Esophagus mucosa (tissue), 1 donor: ENCODE measurements at regions not wholly inside any gene's neighbourhood (a gene's known extent, or its start where the extent isn't known, plus 50 kb on each side); places are given as distances from the start of the nearest gene placed in this dataset.

ENCODE experiments used
- ATAC-seq: fragments of 200-7000 bp; cut with Tn5 transposase; one replicate; pipeline ENCODE4 v1.9.1; 2020
- donor health status: DM: yes; HTN: yes; CAD: no.

DNA sequence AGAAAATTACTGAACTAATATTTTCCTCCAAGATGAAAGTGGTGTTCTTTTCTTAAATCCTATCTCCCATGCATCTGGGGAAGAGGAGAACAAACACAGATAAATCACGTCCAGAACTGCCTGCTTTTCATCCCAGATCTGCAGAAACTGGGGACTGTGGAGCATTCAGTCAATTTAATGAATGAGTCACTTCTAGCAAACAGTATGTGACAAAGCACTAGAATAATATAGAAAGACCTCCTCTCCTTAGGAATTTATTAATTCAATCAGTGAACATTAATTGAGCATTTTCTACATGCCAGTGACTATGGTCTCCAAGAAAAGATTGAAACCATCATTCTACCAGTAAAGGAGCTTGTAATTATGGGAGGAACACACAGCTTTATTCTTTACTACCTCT lies 693.4 kb upstream of the ID2 start:
- ATAC-seq: no peak

DNA sequence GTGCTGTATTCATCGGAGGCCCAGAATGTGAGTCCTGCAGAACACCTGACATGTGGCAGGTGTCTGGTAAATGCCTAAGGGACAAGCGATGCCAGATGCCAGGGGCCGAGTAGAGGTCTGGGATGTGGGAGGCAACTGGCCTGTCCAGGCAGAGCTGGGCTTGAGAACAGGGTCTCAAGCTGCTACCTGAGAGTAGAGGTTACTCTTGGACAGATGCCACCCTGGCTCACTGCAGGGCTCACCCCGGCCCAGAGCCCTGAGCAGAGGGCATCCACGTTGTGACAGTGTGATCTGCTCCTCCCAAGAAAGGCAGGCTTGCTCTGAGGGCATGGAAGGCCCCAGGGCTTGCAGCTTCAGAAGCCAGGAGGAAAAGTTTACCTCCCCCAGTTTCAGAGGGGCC lies 692.0 kb upstream of the ID2 start:
- no peak for ATAC-seq

DNA sequence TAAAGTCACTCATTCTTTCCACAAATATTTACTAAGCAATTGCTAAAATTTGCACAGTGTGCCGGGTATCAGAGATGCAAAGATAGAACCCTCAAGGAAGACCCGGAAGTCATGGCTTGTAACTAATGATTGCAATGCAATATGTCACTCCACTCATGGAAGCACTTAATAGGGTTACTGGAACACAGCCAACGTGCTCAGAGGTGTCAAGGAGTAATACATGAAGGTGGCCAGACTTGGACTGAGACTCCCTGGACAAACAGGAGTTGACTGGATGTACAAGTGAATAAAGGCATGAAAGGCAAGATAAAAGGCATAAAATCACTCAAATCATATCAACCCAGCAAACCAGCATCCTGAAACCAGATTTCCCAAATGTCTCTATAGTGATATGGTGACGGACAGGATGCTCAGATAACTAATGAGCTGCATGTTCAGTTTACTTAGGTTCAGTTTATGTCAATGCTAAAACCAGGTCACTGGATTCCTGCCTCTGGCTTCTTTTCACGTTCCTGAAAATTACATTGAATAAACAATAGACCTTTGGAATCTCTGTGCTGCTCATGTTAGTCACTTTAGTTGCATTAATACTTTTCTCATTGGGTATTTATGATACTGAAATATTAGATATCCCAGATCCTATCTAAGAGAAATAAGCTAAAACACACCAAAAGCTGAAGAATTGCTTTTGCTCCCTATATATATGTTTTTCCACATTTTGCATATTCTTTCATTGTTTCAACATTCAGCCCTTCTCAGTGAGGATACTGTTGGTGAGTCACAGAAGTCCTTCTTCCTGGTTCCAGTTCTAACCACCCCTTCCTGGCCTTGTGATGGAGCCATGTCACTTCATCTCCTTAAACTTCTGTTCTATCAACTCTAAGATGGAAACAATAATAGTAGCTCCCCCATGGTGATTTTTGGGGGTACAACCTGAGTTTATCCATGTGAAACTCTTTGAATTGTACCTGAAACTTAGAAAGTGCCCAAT lies 688.9 kb upstream of the ID2 start:
- ATAC-seq: peak; percentile 65

DNA sequence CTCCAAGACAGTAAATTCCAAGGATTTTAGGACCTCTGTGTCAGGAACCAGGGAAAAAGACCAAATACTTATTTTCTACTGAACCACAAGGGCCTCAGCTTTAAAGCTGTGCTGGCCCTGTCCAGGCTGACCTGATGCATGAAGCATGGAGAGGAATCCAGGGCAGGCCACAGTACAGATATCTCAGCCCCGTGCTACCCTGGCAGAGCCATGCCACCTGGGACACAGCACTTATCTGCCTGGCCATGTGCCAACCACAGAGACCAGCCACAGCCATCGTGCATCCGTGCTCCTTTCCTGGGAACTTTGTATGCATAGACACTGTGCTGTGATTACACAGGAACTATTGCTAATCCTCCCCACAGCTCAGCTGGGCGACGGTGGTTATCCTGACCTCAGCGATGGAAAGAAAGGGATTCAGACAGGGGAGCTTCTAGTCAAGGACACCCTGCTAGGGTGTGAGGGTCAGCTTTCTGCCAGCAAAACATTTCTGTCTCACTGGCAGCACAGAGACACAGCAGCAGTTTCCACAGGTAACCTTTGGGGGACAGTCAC lies 687.4 kb upstream of the ID2 start:
- no peak for ATAC-seq

DNA sequence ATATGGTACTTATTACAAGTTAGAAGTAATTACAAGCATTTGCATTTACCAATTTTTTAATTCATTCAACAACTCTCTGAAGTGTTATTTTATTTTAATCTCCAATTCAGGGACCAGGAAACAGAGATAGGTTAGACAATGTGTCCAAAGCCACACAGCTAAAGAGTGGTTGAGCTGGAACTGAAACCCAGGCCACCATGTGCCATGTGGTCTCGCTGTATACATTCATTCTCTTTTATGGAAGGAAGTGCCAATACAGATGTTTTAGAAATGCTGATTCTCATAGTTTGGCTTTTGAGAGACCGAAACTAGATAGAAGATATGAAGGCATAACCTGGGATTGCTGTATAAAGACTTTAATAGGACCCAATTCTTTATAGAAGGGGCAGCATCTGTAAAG lies 684.6 kb upstream of the ID2 start:
- ATAC-seq: no peak

DNA sequence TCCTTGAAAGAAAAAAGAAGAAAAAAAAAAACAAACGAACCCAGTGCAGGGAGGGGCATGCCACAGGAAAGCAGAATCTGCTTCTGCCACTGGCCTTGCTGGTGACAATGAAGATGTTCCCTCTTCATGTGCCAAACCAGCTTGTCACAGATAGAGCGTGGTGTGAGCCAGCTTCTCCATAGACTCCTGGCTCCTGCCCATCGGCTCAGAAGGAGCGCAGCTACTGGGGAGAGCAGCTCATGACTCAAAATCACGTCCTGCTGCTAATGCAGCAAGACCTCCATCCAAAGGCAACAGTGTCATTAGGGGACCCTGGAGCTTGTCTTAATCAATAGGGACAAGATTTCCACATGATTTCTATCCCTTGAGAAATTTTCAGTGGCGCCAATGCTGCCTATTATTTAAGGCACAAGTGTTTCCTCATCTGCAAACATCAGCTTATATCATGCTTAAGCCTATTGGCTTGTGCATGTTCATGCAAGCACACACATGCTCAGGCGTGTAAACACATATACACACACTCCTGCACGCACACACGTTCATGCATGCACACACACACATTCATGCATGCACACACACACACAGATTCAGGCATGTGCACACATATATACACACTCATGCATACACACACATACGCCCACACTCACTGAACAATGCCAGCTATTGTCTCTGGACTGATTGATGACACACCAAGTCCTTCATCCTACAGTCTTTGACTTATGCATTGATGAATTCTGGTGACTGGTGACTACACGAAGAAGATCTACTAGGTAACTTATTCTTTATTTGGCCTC lies 682.0 kb upstream of the ID2 start:
- peak; percentile 44 for ATAC-seq

DNA sequence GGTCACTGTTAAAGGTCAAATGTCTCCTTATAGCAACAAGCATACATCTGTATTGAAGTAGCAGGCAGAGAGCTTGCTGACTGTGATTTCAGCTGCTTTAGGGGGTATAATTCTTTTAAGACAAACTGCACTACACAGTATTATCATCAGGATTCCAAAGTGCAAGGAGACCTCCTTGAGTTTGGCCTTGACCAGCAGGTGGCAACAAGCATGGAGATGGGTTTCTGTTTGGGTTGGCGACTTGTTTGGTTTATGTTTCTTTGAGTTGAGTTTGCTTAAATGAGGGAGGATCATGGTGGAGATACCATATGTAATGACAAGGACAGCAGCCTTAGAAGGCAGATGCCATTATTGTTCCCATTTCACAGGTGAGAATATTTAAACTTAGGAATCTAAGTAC lies 681.0 kb upstream of the ID2 start:
- no peak for ATAC-seq

DNA sequence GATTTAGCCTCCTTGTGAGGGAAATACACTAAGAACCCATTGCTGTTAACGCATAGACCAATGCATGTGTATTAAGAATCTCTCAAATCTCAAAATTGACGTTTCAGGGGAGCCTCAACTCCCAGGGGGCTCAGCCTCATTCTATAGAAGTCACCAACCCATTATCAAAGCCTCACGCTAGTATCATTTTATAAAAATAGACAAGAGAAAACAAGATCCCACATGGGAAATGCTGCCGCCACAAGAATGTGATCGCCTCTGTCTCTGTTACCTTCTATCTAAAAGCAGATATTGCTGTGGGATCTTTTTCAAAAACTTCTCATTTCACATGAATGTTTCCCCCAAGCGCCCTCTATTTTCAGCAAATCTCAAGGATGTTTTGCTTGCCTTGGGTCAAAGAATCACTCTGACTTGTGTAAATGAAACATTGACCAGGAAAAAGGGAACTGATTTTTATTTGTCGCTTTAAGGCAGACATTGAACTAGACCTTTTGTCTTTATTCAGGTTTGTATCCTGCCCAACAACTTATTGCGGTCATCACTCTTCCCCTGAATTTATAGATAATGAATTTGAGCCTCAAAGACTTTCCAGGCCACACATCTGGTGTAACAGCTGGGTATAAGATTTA lies 679.0 kb upstream of the ID2 start:
- ATAC-seq: no peak

DNA sequence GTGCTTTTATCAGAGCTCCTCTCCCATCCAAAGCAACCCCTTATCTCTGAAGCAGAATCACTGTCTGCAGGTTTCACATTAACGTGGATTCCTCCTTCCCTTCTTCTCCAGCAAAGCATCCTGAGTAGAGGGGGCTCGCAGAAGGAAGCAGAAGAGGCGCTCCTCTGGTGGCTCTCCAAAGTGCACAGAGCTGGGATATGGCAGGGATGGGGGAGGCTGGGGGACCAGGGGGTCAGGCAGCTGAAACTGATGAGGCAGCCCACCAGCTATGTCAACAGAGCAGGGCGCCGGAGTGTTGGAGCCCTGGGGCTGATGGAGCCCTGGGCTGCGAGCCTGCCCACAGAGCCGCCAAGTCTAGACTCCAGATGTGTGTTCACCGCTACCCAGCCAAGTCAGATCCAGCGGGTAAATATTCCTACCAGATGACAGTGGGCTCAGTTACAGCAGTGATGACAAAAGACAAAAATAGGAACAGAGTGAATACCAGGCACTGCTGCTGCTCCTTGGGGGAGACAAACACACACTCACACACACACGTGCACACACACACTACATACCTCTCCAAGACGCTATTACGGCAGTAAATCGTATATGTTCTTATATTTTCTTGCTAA lies 678.3 kb upstream of the ID2 start:
- ATAC-seq: no peak

DNA sequence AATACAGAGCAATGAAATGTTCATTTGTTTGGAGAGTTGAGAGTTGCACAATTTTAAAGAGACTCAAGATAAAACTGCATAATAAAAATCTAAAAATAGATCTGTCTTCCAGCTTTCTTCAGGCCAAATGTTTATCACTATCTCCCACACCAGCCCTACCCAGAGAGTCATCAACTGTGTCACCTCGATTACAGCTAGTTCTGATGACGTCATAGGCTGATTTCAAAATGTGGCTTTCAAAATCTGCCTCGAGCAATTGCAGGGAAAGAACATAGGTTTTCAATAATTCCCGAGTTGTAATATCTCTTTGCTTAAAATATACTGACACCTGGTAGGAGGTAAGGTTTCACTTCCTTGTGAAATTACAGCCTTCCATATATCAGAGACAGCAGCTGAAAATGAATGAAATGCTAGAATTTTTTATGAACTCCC lies 677.6 kb upstream of the ID2 start:
- ATAC-seq: no peak

DNA sequence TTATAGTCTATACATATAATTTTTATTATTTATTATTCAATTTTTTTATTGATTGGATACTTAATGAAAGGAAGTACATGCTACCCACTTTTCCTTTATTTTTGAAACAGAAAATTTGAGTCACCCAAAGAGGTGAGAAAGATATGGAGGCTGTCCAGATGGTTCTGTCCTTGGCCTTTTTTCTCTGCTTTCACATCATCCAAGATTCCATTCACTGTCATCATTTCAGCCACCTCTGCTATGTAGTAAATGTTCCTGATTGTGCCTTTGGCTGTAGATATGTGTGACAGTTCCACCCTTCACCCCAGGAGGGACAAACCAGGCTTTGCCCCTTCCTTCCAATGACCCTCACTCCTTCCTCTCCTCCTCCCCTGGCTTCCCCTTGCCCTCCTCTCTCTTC lies 675.7 kb upstream of the ID2 start:
- ATAC-seq: no peak

DNA sequence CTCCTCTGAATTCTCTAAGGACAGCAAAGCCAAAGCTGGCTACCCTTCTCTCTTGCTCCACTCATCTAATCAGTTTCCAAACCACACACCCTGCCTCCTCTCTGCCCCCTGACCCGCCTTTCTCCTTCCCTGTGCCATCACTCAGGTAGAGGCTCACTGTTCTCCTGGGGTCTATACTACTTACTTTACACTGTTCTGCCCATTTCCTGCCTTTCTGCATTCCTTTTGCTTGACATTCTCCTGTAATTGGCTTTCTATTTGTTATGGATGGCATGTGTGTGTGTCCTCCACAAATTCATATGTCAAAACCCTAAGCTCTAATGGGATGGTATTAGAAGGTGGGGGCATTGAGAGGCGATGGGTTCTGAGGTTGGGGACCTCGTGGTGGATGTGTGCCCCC lies 675.2 kb upstream of the ID2 start:
- no peak for ATAC-seq

DNA sequence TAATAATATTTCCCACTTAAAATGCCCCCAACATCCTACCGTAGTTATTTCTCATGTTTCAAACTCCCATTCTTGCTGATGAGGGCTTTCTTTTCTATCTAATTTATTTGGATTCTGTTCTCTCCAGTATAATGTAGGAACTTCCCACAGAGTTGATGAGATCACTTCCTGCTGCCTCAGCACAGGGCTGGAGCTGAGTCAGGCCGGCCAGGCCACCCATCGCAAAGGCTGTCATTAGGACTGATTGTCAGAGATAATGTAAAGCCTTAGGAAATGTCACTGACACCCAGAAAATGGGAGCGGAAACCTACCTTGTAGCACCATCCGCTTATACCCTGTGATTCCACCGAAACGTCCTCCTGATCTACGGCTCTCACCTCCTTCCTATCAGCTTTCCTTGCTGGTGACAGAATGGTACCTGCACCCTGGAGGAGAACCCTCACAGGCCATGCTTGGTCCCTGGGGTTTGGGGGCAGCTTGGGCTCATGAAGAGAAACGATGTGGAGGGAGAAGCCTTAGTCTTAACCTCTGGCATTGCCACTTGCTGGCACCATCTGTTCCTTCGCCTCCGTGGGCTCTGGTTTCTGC lies 672.8 kb upstream of the ID2 start:
- no peak for ATAC-seq

DNA sequence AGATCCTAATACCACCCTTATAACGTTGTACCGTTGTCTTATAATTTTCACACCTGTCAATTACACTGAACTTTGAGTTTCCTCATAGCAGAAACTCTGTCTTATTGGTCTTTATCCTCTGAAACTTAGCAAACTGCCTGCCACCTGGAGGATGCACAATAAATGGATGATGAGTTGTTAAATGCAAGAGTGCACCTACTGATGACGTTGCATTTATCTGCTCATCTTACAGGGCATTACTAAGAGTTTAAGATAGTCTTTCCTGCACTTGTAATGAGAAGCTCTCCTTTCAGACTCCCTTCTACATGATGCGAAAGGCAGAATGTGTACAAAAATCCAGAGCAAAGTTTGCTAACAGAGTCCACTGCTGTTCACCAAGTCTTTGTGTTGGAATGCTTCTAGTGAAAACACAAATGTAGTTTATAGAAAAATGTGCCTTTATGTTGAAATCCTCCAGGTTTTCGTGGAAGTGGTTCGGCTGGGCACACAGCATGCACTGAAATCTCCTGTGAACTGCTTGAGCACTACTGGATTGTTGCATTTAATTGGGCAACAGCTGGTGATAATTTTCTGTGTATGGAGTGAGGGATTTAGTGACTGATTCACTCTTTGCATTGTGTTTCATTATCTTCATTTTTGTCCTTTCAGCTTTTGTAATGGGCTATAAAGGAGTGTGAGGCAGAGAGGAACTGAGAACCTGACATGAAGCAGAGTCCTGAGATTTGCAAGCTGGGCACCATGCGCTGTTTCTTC lies 665.8 kb upstream of the ID2 start:
- ATAC-seq: no peak

DNA sequence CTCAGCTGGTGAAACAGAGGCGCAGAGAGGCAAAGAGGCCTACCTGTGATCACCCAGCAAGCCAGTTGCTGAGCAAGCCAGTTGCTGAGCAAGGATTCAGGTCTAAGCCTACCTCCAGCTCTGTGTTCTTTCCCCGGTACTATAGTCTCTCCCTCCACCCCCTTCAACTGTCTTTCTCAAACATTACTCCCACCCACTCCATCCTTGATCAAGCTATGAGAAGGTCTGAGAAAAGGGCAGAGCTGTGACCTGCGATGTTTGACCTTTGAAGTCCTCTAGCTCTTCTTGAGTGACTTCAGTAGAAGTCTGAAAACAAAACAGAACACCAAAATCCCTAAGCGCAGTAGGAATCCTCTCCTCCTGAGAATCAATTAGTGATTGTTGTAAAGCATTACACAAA lies 665.2 kb upstream of the ID2 start:
- no peak for ATAC-seq

DNA sequence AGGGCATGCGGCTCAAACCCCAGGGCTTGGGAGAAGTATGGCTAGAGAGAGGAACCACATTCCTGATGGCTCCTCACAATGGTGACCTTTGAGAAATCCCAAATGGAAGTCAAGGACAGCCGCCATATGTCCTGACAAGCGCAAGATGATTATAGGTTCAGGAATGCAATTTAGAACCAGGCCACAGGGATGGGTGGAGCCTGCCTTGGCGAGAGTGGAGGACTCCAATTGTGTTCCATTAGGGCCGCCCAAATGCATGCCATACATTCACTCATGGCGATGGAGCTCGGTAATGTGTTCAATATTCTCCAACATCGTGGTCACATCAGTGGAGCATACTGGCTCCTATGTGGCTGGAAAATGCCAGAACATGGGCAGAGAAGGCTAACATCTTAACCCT lies 662.9 kb upstream of the ID2 start:
- no peak for ATAC-seq

DNA sequence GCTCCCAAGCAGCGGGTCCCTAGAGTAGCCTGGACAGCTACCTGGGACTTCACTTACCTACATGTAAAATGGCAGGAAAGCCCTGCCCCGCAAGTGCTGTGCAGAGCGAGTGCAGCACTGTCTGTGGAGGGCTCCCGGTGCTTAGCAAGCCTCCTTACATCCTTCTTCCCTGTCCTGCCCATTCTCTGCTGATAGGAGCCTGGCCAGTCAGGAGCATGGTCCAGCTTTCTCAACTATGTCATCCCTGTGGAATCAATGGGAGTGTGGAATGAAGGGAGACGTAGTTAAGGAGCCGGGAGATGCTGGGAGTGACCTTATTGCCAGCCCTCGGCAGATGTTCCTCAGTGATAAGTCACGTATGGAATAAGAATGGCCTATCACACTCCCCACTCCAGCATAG lies 661.9 kb upstream of the ID2 start:
- no peak for ATAC-seq

DNA sequence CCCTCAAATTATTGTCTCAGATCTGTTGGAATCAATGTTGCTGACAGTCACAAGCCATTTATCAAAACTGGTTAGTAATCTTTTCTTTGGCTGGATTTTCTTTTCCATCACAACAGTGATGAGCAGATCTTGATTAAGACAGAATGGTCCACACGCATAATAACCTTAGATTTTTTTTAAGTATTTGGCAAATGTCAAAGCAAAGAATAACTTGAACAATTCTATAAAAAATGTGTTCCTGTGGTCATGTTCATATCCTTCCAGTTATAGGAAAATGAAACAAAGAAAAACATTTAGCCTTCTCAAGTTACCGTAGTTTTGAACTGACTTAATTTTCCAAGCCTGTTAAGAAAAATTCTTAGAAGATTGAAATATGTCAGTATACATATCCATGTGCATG lies 659.9 kb upstream of the ID2 start:
- no peak for ATAC-seq

DNA sequence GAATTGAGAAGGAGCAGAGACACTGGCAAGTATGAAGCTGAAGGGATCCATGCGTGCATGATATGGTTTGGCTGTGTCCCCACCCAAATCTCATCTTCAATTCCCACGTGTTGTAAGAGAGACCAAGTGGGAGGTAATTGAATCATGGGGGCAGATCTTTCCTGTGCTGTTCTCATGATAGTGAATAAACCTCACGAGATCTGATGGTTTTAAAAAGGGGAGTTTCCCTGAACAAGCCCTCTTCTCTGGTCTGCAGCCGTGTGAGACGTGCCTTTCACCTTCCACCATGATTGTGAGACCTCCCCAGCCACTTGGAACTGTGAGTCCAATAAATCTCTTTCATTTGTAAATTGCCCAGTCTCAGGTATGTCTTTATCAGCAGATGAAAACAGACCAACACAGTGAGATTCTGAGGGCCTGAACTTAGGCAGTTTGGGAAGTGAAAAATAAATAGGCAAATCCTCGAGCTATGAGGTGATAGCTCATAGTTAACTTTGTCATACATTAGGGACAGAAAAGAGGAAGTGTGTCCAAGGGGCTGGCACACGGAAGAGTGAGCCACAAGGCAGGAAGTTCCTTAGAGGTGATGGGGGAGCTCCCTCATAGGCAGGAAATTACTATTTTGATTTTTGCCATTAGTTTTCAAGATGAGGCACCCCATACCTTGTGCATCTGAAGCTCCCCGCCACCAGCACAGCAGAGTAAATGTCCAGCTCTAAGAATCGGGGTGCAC lies 658.8 kb upstream of the ID2 start:
- ATAC-seq: no peak

DNA sequence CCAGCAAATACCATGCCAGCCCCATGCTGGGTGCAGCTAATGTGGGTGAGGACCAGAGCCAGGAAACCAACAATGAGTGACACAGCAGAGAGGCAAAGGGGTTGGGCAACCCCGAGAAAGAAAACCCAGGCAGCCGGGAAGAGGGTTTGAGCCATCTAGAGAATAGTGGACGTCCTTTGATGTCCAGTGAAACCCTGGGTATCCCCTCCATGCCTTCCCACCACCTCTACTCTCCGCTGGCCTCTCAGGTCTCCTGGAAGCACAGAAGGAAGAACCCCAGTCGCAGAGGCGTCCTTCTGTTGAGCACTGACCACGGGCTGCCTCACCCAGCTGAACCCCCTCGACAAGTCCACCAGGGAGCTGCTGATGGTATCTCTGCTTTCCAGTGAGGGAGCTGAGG lies 657.4 kb upstream of the ID2 start:
- ATAC-seq: no peak

DNA sequence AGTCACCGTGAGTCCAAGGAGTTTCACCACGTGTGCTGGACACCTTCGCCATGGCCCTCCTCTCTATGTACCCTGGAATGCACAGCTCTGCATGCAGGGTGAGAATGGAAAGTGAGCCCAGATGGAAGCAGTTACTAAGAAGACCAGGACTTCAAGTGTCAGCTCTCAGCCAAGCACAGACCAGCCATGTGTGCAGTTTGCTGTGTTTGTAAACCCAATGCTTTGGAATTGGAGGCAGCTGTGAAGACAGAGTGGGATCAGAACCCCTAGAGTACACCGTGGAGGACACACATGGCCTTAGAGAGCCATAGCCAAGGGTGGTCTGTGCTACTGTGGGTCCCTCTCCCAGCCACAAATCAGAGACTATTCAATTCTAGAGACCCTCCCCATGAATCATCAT lies 655.5 kb upstream of the ID2 start:
- ATAC-seq: no peak
